Muscle layer of colon (tissue), 2 donors: ENCODE measurements at regions not wholly inside any gene's neighbourhood (a gene's known extent, or its start where the extent isn't known, plus 50 kb on each side); places are given as distances from the start of the nearest gene placed in this dataset.

Experiments
- H3K27ac ChIP-seq: one replicate; pipeline ENCODE4 v1.7.0; 2013; ENCODE audit warnings: low read depth, mild to moderate bottlenecking, low read length, moderate library complexity
- H3K27me3 ChIP-seq, 2 donors: one replicate each; pipeline ENCODE4 v1.7.0; 2013; ENCODE audit warnings: low read length in 2 of 2, mild to moderate bottlenecking in 2 of 2; ENCODE audit not compliant: insufficient read depth in 2 of 2, control insufficient read depth in 1 of 2
- H3K36me3 ChIP-seq: one replicate; pipeline ENCODE4 v1.7.0; 2013; ENCODE audit warnings: mild to moderate bottlenecking, low read length; ENCODE audit not compliant: insufficient read depth
- H3K4me1 ChIP-seq: one replicate; pipeline ENCODE4 v1.7.0; 2013; ENCODE audit warnings: mild to moderate bottlenecking, low read length; ENCODE audit not compliant: insufficient read depth
- H3K4me3 ChIP-seq, 2 donors: one replicate each; pipeline ENCODE4 v1.7.0; 2013; ENCODE audit warnings: low read length in 2 of 2, low read depth in 1 of 2, mild to moderate bottlenecking in 1 of 2, moderate library complexity in 1 of 2
- H3K9ac ChIP-seq: one replicate; pipeline ENCODE4 v1.7.0; 2013; ENCODE audit warnings: low read length
- H3K9me3 ChIP-seq: one replicate; pipeline ENCODE4 v1.7.0; 2013; ENCODE audit warnings: mild to moderate bottlenecking, low read length
- donor health status: abdominal sarcoma.
- donor health status: Adenocarcinoma of cecum.

DNA sequence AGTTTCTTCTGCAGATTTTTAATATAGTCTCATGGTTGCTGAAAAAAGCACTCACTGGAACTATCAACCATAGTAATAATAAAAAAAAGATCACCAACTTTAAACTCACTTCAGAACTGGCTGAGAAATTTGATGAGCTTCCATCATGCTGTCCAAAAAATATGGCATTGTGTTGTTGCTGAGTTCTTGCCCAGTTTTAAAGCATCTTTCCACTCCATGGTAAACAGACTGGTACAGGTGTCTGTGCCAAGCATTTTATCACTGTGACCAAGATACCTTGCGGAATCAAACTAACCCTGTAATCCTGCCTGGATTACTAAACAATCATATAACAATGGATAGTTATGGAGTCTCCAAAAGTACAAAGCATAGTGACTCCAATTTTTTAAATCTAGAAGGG, 360.3 kb upstream of the NOCT start:
- Histone ChIP-seq H3K9ac (no peak overlapping the region), H3K4me1 (peaks cover 2% of the 10 kb centered on the region), H3K4me3 (no peak overlapping the region), H3K27ac (no peak overlapping the region), H3K9me3 (no peaks in the 10 kb centered on the region), H3K36me3 (no peaks in the 10 kb centered on the region), H3K27me3 (no peaks in the 10 kb centered on the region)

DNA sequence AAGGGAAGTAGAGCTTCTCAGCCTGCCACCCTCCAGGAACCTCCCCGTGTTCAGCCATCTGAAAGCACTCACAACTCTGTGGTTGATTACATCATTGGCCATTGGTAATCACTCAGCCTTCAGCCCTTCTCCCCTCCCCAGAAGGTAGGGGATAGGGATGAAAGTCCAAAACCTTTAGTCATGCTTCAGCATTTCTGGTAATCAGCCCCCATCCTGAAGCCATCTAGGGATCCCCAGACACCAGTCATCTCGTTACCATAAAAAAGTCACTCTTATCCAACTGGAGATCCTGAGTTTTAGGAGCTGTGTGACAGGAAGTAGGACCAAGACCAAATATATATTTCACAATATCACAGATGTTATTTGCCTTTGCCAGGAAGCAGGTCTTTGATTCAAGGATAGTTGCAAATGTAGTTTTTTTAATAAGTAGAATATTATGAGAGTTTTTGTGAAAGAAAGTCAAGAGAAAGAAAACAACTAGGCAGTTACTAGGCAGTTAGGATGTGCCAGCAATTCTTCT, 364.6 kb upstream of the NOCT start:
- Histone ChIP-seq H3K4me1 (no peaks in the 10 kb centered on the region), H3K27ac (no peak overlapping the region), H3K36me3 (no peaks in the 10 kb centered on the region), H3K9ac (no peak overlapping the region), H3K4me3 (no peak overlapping the region), H3K27me3 (no peaks in the 10 kb centered on the region), H3K9me3 (no peaks in the 10 kb centered on the region)

DNA sequence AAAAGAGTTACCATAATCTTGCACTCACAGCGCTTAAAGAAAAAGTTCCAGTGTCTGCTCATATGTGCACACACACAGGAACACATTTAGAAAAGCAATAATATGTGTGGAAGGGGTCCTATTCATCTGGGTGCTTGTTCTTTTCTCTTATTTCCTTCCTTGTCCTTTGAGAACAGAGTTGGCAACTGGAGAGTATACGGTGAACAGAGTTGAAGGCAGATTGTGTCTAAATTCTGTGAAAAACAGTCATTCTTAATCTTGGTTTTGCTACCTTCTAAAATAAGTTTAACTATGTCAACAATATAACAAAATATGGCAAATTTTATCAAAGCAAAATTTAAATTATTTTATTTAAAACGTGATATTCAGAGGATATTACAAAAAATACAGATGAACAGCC, 365.1 kb upstream of the NOCT start:
- Histone ChIP-seq H3K27me3 (no peaks in the 10 kb centered on the region), H3K4me3 (no peak overlapping the region), H3K4me1 (no peaks in the 10 kb centered on the region), H3K36me3 (no peaks in the 10 kb centered on the region), H3K27ac (no peak overlapping the region), H3K9ac (no peak overlapping the region), H3K9me3 (no peaks in the 10 kb centered on the region)

DNA sequence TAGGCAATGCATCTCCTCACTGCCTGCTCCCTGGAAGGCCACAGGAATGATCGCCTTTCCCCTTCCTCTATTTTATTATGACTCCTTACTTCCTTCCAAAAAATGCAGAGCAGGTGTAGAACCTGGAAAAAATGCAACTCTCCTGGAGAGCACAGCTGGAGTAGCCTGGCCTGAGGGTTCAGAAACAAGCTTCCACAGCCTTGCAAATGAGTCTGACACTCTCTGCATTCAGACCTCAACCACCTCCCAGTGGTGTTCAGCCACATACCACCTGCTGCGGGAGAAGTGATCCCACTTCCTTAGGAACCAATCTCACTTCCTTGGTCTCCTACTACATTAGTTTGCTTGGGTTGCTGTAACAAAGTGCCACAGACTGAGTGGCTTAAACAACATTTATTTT, 368.1 kb upstream of the NOCT start:
- no peak overlapping the region for H3K4me3 ChIP-seq
- no peaks in the 10 kb centered on the region for H3K27me3 ChIP-seq
- H3K9me3 ChIP-seq: no peaks in the 10 kb centered on the region
- H3K27ac ChIP-seq: no peak overlapping the region
- no peaks in the 10 kb centered on the region for H3K36me3 ChIP-seq
- H3K4me1 ChIP-seq: no peaks in the 10 kb centered on the region
- H3K9ac ChIP-seq: no peak overlapping the region

DNA sequence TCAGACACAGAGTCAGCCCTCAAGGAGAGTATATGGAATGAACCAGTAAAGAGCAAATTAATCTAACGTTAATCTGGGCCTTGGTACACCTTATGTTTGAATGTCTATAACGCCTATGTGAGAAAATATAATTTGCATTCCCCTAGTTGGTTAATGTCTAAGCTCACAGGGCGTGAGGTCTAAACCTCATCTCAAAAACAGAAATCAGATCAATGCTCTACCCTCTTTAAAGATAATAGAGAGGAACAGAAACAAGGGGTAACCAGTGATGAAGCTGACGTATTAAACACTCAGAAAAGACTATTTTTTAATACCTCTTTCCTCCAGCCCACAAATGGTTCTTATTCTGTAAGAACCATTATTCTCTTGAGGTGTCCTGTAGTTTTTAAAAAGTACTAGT, 369.2 kb upstream of the NOCT start:
- Histone ChIP-seq H3K4me3 (no peak overlapping the region), H3K27ac (no peak overlapping the region), H3K4me1 (no peaks in the 10 kb centered on the region), H3K9ac (no peak overlapping the region), H3K27me3 (no peaks in the 10 kb centered on the region), H3K36me3 (no peaks in the 10 kb centered on the region), H3K9me3 (no peaks in the 10 kb centered on the region)

DNA sequence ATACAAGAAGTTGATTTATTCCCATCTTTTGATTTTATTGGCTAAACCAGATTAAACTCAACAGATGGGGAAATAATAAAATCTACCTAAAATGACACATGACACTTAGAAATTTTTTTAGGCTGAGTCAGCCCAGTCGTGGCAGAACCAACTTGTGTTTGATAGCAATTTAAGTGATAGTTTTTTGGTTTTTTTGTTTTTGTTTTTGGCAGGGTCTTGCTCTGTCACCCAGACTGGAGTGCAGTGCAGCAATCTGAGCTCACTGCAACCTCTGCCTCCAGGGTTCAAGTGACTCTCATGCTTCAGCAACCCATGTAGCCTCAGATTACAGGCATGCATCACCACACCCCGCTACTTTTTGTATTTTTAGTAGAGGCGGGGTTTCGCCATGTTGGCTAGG, 370.3 kb upstream of the NOCT start:
- no peak overlapping the region for H3K9ac ChIP-seq
- no peaks in the 10 kb centered on the region for H3K4me1 ChIP-seq
- no peaks in the 10 kb centered on the region for H3K36me3 ChIP-seq
- no peaks in the 10 kb centered on the region for H3K9me3 ChIP-seq
- no peak overlapping the region for H3K27ac ChIP-seq
- H3K4me3 ChIP-seq: no peak overlapping the region
- H3K27me3 ChIP-seq: no peaks in the 10 kb centered on the region

DNA sequence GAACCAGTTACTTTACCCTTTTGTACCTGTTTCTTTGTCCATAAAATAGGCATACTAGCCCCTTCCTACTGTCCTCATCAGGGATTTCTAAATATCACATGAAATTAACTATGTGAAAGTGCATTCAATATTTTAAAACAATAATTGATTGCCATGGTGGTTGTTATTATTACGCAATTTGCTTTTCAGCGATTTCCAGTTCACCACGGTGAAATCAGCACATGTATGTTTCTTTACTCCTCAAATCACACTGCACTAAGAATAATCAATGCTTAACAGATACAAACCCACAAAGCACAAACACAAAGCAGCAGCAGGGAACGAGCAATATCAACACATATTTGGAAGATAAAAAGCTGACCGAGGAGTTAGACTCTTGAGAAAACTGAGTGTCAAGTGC, 371.3 kb upstream of the NOCT start:
- H3K36me3 ChIP-seq: no peaks in the 10 kb centered on the region
- no peaks in the 10 kb centered on the region for H3K27me3 ChIP-seq
- no peak overlapping the region for H3K27ac ChIP-seq
- no peaks in the 10 kb centered on the region for H3K4me1 ChIP-seq
- no peak overlapping the region for H3K9ac ChIP-seq
- H3K4me3 ChIP-seq: no peak overlapping the region
- H3K9me3 ChIP-seq: no peaks in the 10 kb centered on the region

DNA sequence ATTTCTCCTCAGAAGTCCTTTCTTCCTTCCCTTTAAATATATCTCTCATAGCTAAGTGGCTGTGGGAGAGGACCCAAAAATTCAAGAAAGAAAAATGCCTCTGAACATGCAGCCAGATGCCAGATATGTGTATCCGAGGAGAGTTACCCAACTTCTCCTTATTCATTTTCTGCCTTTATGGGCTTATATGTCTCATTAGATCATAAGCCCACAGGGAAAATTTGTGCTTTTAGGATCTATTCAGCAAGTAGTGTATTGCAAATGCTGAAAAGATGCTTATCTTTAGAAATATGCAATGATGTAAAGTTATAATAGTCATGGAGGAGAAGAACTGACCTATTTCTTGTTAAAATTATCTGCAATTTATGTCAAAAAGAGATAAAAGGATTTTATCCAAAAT, 371.8 kb upstream of the NOCT start:
- Histone ChIP-seq H3K36me3 (no peaks in the 10 kb centered on the region), H3K4me3 (no peak overlapping the region), H3K27me3 (no peaks in the 10 kb centered on the region), H3K27ac (no peak overlapping the region), H3K4me1 (no peaks in the 10 kb centered on the region), H3K9ac (no peak overlapping the region), H3K9me3 (no peaks in the 10 kb centered on the region)

DNA sequence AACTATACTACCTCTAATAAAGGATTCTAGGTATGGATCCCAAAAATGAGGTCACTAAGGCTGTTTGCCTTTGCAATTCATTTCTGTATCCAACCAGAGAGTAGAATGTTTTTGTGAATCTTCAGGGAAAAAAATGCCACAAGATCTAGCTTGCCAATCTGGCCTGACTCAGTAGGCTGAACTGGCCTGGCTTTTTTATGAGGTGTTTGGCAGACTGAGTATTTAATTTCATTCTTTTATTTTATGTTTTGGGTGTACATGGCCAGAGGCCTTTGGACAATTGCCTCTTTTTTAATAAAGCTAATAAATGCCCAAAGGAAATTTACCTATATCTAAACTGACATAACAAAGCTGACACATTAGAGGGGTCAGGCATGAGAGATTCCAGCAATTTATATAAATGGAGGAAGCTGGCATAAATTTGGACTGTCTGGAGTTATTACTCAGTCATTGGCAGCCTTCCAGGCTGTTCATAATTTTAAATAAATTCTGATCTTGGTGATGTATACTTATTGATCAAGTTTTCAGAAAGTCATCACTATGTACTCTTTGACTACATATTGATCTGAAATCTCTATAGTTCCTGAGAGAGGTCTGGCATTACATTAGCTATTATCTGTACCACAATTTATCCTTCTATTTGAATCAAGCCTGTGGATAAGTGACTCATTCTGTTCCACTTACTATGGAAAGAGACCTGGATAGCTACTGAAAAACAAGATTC, 376.4 kb upstream of the NOCT start:
- Histone ChIP-seq H3K36me3 (no peaks in the 10 kb centered on the region), H3K9ac (no peak overlapping the region), H3K4me3 (no peak overlapping the region), H3K27me3 (no peaks in the 10 kb centered on the region), H3K4me1 (no peaks in the 10 kb centered on the region), H3K27ac (no peak overlapping the region), H3K9me3 (no peaks in the 10 kb centered on the region)

DNA sequence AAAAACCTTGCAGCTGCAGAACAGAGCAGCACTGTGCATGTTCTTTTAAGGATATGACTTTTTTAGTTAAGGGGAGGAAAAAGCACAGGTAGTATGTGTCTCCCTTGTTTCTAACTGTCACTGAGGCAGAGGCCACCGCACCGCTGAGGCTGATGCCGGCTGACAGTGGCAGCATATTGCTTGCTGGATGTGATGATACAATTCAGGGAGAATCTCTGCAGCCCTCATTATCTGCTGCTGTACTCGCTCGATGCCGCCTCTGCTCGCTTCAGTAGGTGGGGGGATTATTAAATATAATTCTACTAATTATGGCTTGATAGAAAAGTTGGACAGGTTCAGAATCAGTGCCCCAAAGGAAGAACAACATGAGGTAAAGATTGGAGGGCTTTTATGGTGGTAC, 378.8 kb upstream of the NOCT start:
- H3K27ac ChIP-seq: no peak overlapping the region
- H3K36me3 ChIP-seq: no peaks in the 10 kb centered on the region
- H3K9ac ChIP-seq: no peak overlapping the region
- no peaks in the 10 kb centered on the region for H3K9me3 ChIP-seq
- no peaks in the 10 kb centered on the region for H3K4me1 ChIP-seq
- no peaks in the 10 kb centered on the region for H3K27me3 ChIP-seq
- no peak overlapping the region for H3K4me3 ChIP-seq

DNA sequence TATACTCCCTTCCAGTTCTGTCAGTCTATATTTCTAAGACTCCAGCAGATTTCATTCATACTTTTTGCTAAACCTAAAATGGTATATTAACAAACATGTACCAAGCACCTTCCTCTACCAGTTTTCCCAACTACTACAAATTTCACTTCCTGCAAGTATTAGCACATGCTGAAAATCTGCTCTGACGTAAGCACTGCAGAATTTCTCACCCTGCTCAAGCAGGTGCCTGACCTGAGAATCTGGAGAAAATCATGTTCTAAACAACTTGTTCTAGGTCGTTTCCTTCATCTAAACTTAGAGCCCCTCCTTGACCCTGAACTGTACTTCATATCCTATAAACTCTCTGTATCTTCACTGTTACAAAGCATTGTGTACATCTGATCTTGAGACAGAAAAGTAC, 380.7 kb upstream of the NOCT start:
- no peaks in the 10 kb centered on the region for H3K27me3 ChIP-seq
- no peak overlapping the region for H3K27ac ChIP-seq
- no peak overlapping the region for H3K9ac ChIP-seq

DNA sequence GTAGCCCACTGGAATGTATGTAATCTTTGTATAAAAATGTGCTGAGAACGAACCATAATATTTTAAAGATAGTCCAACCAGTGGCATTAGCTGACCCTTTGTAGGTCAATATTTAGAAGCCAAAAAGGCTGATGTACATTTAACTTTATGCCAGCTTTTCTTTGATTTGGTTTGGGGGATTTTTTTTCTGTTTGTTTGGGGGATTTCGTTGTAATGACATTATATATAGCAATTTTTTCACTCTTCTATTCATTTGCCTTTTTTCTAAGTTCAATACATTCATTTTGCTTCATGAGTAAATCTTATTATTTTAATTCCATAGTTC, 382.0 kb upstream of the NOCT start:
- H3K9me3 ChIP-seq: no peaks in the 10 kb centered on the region
- H3K36me3 ChIP-seq: no peaks in the 10 kb centered on the region
- no peak overlapping the region for H3K27ac ChIP-seq
- no peak overlapping the region for H3K9ac ChIP-seq
- no peak overlapping the region for H3K4me3 ChIP-seq
- H3K27me3 ChIP-seq: no peaks in the 10 kb centered on the region
- H3K4me1 ChIP-seq: no peaks in the 10 kb centered on the region

More for the DNA sequence above, 380.7 kb upstream of the NOCT start:
- Histone ChIP-seq H3K9me3 (no peaks in the 10 kb centered on the region), H3K4me3 (no peak overlapping the region), H3K36me3 (no peaks in the 10 kb centered on the region), H3K4me1 (no peaks in the 10 kb centered on the region)
